Lung (tissue), 11 donors: ENCODE measurements at regions not wholly inside any gene's neighbourhood (a gene's known extent, or its start where the extent isn't known, plus 50 kb on each side); places are given as distances from the start of the nearest gene placed in this dataset.
"Not testable (repeated sequence)": the region's sequence is repeated elsewhere in the genome, so short reads cannot be mapped to it uniquely, and the experiment has no call there.

Experiments used
- ATAC-seq: fragments of 200-7000 bp; cut with Tn5 transposase; one replicate; pipeline ENCODE4 v1.9.1; 2020; ENCODE audit warnings: moderate number of reproducible peaks; ENCODE audit not compliant: insufficient read depth, low FRiP score
- DNase-seq, 3 donors: peaks; one replicate each; pipeline ENCODE4 v3.0.0-alpha.2; 2013 to 2017
- H3K27ac ChIP-seq, 2 donors: one replicate each; pipeline ENCODE4 v1.5.1; 2013; ENCODE audit warnings: mild to moderate bottlenecking in 2 of 2, moderate library complexity in 2 of 2, control low read depth in 1 of 2, inconsistent platforms in 1 of 2, low read depth in 1 of 2, low read length in 1 of 2
- H3K27me3 ChIP-seq, 3 donors: one replicate each; pipeline ENCODE4 v1.5.1; 2013; ENCODE audit warnings: low read length in 2 of 3; ENCODE audit not compliant: control insufficient read depth in 3 of 3, insufficient read depth in 3 of 3
- H3K36me3 ChIP-seq, 4 donors: one replicate each; pipeline ENCODE4 v1.5.1; 2013; ENCODE audit warnings: low read length in 4 of 4, mild to moderate bottlenecking in 1 of 4, moderate library complexity in 1 of 4; ENCODE audit not compliant: control insufficient read depth in 4 of 4, insufficient read depth in 4 of 4
- H3K4me1 ChIP-seq, 5 donors: one replicate each; pipeline ENCODE4 v1.5.1; 2013; ENCODE audit warnings: low read length in 5 of 5, mild to moderate bottlenecking in 2 of 5, moderate library complexity in 1 of 5; ENCODE audit not compliant: control insufficient read depth in 5 of 5, insufficient read depth in 5 of 5
- H3K4me3 ChIP-seq: one replicate; pipeline ENCODE4 v1.5.1; 2013; ENCODE audit warnings: mild to moderate bottlenecking, control low read depth, moderate library complexity
- H3K9ac ChIP-seq, 2 donors: one replicate each; pipeline ENCODE4 v1.5.1; 2013; ENCODE audit warnings: low read length in 2 of 2, control low read depth in 1 of 2; ENCODE audit not compliant: insufficient read depth in 1 of 2
- H3K9me3 ChIP-seq, 4 donors: one replicate each; pipeline ENCODE4 v1.5.1; 2013; ENCODE audit warnings: low read length in 3 of 4, mild to moderate bottlenecking in 1 of 4, moderate library complexity in 1 of 4; ENCODE audit not compliant: control insufficient read depth in 4 of 4, insufficient read depth in 3 of 4
- WGBS, 2 donors: extraction: QIAGEN DNeasy Blood & Tissue Kit; methylation state at CpG; one replicate each; pipeline ENCODE4 v1.1.7; 2013; 5-methylcytosine and 5-hydroxymethylcytosine counted together
- TF ChIP-seq, protein P1 (sequence below): IDR thresholded peaks from 2 replicates; pipeline ENCODE4 v1.5.1; 2012; ENCODE audit warnings: mild to moderate bottlenecking; ENCODE audit errors: control extremely low read depth, extremely low read depth
- donor health status: control.
- donor health status: control.
- donor health status: Bipolar disorder and iron deficiency.
- donor health status: healthy.
- donor health status: DM: yes; HTN: yes; CAD: no.

GRCh38 chr12:34253674-34254073, 231.4 kb downstream of the ALG10 start:
- Histone ChIP-seq H3K36me3 (no peaks in the 10 kb centered on the region), H3K4me1 (no peaks in the 10 kb centered on the region), H3K9me3 (peaks cover 0 to 3% (median 0%) of the 10 kb centered on the region in 4 donors), H3K27me3 (no peaks in the 10 kb centered on the region), H3K9ac (no peak overlapping the region), H3K27ac (no peak overlapping the region), H3K4me3 (no peak overlapping the region)
- DNase-seq (no peak), ATAC-seq (no peak)
- TF ChIP-seq, protein P1, sequence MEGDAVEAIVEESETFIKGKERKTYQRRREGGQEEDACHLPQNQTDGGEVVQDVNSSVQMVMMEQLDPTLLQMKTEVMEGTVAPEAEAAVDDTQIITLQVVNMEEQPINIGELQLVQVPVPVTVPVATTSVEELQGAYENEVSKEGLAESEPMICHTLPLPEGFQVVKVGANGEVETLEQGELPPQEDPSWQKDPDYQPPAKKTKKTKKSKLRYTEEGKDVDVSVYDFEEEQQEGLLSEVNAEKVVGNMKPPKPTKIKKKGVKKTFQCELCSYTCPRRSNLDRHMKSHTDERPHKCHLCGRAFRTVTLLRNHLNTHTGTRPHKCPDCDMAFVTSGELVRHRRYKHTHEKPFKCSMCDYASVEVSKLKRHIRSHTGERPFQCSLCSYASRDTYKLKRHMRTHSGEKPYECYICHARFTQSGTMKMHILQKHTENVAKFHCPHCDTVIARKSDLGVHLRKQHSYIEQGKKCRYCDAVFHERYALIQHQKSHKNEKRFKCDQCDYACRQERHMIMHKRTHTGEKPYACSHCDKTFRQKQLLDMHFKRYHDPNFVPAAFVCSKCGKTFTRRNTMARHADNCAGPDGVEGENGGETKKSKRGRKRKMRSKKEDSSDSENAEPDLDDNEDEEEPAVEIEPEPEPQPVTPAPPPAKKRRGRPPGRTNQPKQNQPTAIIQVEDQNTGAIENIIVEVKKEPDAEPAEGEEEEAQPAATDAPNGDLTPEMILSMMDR = no peak
- WGBS, 2 donors = 73 to 87% methylated on average over 4 of the region's 4 CpGs

DNA sequence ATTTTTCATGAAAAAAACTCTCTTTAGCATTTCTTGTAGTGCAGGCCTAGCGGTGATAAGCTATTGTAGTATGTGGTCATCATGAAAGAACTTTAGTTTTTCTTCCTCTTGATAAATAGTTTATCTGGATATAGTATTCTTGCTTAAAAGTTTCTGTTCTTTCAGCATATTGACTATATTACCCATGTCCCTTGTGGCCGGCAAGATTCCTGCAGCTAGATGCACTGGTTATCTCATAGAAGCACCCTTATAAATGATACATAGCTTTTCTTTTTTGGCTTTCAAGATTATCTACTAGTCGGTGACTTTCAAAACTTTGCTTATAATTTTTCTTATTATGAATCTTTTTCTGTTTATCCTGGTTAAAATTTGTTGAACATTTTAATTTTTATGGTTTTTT, 234.8 kb downstream of the ALG10 start:
- no peak for ATAC-seq
- H3K27me3 ChIP-seq = no peaks in the 10 kb centered on the region
- no peak for DNase-seq
- H3K4me1 ChIP-seq = no peaks in the 10 kb centered on the region
- H3K36me3 ChIP-seq = no peaks in the 10 kb centered on the region
- H3K9me3 ChIP-seq = no peaks in the 10 kb centered on the region
- no peak overlapping the region for H3K9ac ChIP-seq
- no peak overlapping the region for H3K27ac ChIP-seq
- H3K4me3 ChIP-seq = no peak overlapping the region
- TF ChIP-seq, protein P1 = no peak
- 89% methylated on average over 3 of the region's 3 CpGs for WGBS, 2 donors

DNA sequence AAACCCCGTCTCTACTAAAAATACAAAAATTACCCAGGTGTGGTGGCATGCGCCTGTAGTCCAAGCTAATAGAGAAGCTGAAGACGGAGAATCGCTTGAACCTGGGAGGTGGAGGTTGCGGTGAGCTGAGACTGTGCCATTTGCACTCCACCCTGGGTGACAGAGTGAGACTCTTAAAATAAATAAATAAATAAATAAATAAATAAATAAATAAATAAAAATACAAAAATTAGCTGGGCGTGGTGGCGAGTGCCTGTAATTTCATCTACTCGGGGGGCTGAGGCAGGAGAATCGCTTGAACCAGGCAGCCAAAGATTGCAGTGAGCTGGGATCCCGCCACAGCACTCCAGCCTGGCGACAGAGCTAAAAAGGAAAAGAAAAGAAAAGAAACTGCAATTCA, 239.8 kb downstream of the ALG10 start:
- DNase-seq, H3K9ac ChIP-seq, H3K36me3 ChIP-seq, H3K9me3 ChIP-seq, ATAC-seq, H3K27me3 ChIP-seq, H3K4me3 ChIP-seq, H3K27ac ChIP-seq, H3K4me1 ChIP-seq: not testable (repeated sequence)
- WGBS, 2 donors = 90 to 94% methylated on average over 11 of the region's 11 CpGs

- WGBS, 2 donors = 77 to 80% methylated on average over 14 of the region's 14 CpGs
- no peak for ATAC-seq
- Histone ChIP-seq H3K4me3 (no peak overlapping the region), H3K4me1 (no peaks in the 10 kb centered on the region), H3K9ac (no peak overlapping the region), H3K36me3 (no peaks in the 10 kb centered on the region), H3K27me3 (no peaks in the 10 kb centered on the region), H3K9me3 (peaks cover 0 to 6% (median 2%) of the 10 kb centered on the region in 4 donors), H3K27ac (no peak overlapping the region)
- DNase-seq = no peak
- TF ChIP-seq, protein P1 = no peak
Measured at GRCh38 chr12:34264110-34264509, 241.8 kb downstream of the ALG10 start.

GRCh38 chr12:34273703-34274102, 251.4 kb downstream of the ALG10 start:
- not testable (repeated sequence) for DNase-seq, H3K27ac ChIP-seq, H3K36me3 ChIP-seq, ATAC-seq, H3K4me3 ChIP-seq, H3K9ac ChIP-seq, H3K4me1 ChIP-seq, H3K27me3 ChIP-seq
- peaks cover 0 to 13% (median 3%) of the 10 kb centered on the region in 4 donors for H3K9me3 ChIP-seq
- WGBS, 2 donors = 71 to 82% methylated on average over 4 of the region's 4 CpGs
